ENCODE measurements at regions not wholly inside any gene's neighbourhood (a gene's known extent, or its start where the extent isn't known, plus 50 kb on each side); places are given as distances from the start of the nearest gene placed in this dataset.

- peak; percentile 3 for DNase-seq
These were observed 114.1 kb upstream of the SESN3 start for GRCh38 chr11:95344932-95345642.

- DNase-seq, result no peak
These were observed 110.2 kb upstream of the SESN3 start for GRCh38 chr11:95341221-95341620.

GRCh38 chr11:95339086-95339901, 108.3 kb upstream of the SESN3 start:
- DNase-seq, result no peak

- DNase-seq, result no peak
These were observed 107.5 kb upstream of the SESN3 start for GRCh38 chr11:95338430-95338991.

GRCh38 chr11:95337972-95338429, 107.0 kb upstream of the SESN3 start:
- DNase-seq, result no peak

- no peak for DNase-seq
These were observed 106.4 kb upstream of the SESN3 start for GRCh38 chr11:95337175-95337957.

- DNase-seq, result no peak
These were observed 105.0 kb upstream of the SESN3 start for GRCh38 chr11:95335989-95336388.

- DNase-seq, result no peak
These were observed 100.2 kb upstream of the SESN3 start for GRCh38 chr11:95331161-95331560.

GRCh38 chr11:95330302-95330701, 99.3 kb upstream of the SESN3 start:
- no peak for DNase-seq

- no peak for DNase-seq
These were observed 96.4 kb upstream of the SESN3 start for GRCh38 chr11:95327273-95327948.

GRCh38 chr11:95325777-95326258, 94.8 kb upstream of the SESN3 start:
- no peak for DNase-seq

GRCh38 chr11:95324826-95325225, 93.8 kb upstream of the SESN3 start:
- no peak for DNase-seq

GRCh38 chr11:95322539-95322938, 91.5 kb upstream of the SESN3 start:
- DNase-seq, result peak; percentile 83

GRCh38 chr11:95318498-95318897, 87.5 kb upstream of the SESN3 start:
- DNase-seq, result no peak

GRCh38 chr11:95308512-95309035, 77.6 kb upstream of the SESN3 start:
- DNase-seq, result no peak

GRCh38 chr11:95307286-95307685, 76.3 kb upstream of the SESN3 start:
- DNase-seq, result no peak

- DNase-seq, result no peak
These were observed 75.8 kb upstream of the SESN3 start for GRCh38 chr11:95306801-95307200.

- DNase-seq, result no peak
These were observed 75.1 kb upstream of the SESN3 start for GRCh38 chr11:95306123-95306522.

- DNase-seq, result no peak
These were observed 74.7 kb upstream of the SESN3 start for GRCh38 chr11:95305705-95306104.

GRCh38 chr11:95304777-95305176, 73.8 kb upstream of the SESN3 start:
- no peak for DNase-seq

GRCh38 chr11:95302211-95302610, 71.2 kb upstream of the SESN3 start:
- DNase-seq, result no peak

GRCh38 chr11:95301474-95301873, 70.5 kb upstream of the SESN3 start:
- DNase-seq, result peak; percentile 46

Data from NCI-H226 (cell line).